WERI-Rb-1 (cell line): ENCODE measurements at regions not wholly inside any gene's neighbourhood (a gene's known extent, or its start where the extent isn't known, plus 50 kb on each side); places are given as distances from the start of the nearest gene placed in this dataset.

ENCODE experiments used
- DNase-seq: peaks from one replicate; pipeline ENCODE4 v3.0.0-alpha.2; 2020
- H3K27ac ChIP-seq: fragments of 250-450 bp; sonication (Bioruptor Pico); 2 replicates; pipeline ENCODE4 v1.5.1; 2020; ENCODE audit warnings: mild to moderate bottlenecking, moderate library complexity
- H3K27me3 ChIP-seq: fragments of 250-450 bp; sonication (Bioruptor Pico); 2 replicates; pipeline ENCODE4 v1.5.1; 2021; ENCODE audit warnings: mild to moderate bottlenecking, low read depth, moderate library complexity; ENCODE audit not compliant: insufficient read depth, severe bottlenecking
- H3K36me3 ChIP-seq: fragments of 250-450 bp; sonication (Bioruptor Pico); 2 replicates; pipeline ENCODE4 v1.5.1; 2020; ENCODE audit warnings: mild to moderate bottlenecking, moderate library complexity
- H3K4me3 ChIP-seq: 2 replicates; pipeline ENCODE4 v1.5.1; 2011; ENCODE audit warnings: low read depth, mild to moderate bottlenecking, control low read depth, low read length
- H3K9me3 ChIP-seq: fragments of 250-450 bp; sonication (Bioruptor Pico); 2 replicates; pipeline ENCODE4 v1.5.1; 2021; ENCODE audit warnings: mild to moderate bottlenecking, moderate library complexity; ENCODE audit not compliant: severe bottlenecking
- TF ChIP-seq, protein P1 (sequence below): IDR thresholded peaks from 2 replicates; pipeline ENCODE4 v1.5.1; 2011; ENCODE audit warnings: low read depth, mild to moderate bottlenecking, control low read depth, inconsistent platforms, low read length

DNA sequence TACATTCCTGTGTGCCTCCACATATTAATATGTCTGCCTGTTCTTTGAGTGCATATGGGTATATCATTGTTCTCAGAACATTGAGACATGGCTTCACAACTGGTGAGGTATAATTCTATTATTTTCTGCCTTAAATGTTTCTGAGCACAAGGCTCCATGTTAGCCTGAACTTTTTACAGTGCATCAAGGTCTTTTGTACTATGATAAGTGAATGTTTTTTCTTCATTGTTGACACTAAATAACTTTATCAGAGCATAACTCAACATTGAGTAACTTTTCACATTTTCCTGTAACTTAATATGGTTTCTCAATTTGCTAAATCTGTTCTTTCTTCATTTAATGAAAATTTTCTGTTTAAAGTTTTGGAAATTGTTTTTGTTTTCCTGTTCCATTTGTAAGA lies 262.9 kb downstream of the HNMT start:
- no peak overlapping the region for H3K4me3 ChIP-seq
- TF ChIP-seq, protein P1, sequence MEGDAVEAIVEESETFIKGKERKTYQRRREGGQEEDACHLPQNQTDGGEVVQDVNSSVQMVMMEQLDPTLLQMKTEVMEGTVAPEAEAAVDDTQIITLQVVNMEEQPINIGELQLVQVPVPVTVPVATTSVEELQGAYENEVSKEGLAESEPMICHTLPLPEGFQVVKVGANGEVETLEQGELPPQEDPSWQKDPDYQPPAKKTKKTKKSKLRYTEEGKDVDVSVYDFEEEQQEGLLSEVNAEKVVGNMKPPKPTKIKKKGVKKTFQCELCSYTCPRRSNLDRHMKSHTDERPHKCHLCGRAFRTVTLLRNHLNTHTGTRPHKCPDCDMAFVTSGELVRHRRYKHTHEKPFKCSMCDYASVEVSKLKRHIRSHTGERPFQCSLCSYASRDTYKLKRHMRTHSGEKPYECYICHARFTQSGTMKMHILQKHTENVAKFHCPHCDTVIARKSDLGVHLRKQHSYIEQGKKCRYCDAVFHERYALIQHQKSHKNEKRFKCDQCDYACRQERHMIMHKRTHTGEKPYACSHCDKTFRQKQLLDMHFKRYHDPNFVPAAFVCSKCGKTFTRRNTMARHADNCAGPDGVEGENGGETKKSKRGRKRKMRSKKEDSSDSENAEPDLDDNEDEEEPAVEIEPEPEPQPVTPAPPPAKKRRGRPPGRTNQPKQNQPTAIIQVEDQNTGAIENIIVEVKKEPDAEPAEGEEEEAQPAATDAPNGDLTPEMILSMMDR: no peak
- no peak overlapping the region for H3K27ac ChIP-seq
- no peak for DNase-seq
- no peaks in the 10 kb centered on the region for H3K9me3 ChIP-seq
- H3K36me3 ChIP-seq: no peaks in the 10 kb centered on the region
- H3K27me3 ChIP-seq: no peaks in the 10 kb centered on the region

DNA sequence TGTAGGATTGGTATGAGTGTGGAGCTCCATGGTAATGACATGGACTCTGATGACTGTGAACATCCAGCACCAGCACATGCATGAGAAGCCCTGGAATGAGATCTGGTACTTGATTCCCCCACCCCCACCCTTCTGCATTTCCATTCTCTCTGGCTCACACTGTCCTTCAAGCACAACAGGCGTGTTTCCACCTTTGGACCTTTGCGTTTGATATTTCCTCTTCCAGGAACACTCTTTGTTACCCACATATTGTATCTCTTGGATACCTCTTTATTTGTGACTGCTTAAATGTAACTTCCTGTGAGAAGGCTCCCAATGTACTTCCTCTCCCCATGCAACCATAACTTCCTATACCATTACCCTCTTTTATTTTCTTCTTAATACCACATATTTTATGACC lies 263.8 kb downstream of the HNMT start:
- H3K36me3 ChIP-seq: no peaks in the 10 kb centered on the region
- no peaks in the 10 kb centered on the region for H3K9me3 ChIP-seq
- no peak for DNase-seq
- TF ChIP-seq, protein P1: no peak
- H3K27ac ChIP-seq: no peak overlapping the region
- H3K4me3 ChIP-seq: no peak overlapping the region
- no peaks in the 10 kb centered on the region for H3K27me3 ChIP-seq

DNA sequence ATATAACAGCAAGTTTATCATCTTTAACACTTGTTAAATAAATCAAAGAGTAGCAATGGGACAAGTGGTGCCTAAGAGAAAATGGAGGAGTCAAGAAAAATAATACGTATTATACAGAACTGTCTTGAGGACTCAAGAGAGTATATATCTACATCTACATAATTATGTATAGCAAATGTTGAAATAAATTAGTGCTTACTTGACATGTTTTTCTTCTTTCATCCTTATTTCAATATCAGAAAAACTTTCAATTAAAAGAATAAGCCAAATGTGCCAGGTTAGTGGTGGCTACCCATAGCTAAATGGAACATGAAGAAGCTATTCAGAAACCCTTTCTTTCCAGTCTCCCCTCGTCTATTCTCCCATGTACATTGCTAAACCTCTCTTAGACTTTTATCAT lies 267.3 kb upstream of the SPOPL start:
- TF ChIP-seq, protein P1: no peak
- Histone ChIP-seq H3K27ac (no peak overlapping the region), H3K4me3 (no peak overlapping the region), H3K9me3 (no peaks in the 10 kb centered on the region), H3K36me3 (no peaks in the 10 kb centered on the region), H3K27me3 (no peaks in the 10 kb centered on the region)
- DNase-seq: no peak

DNA sequence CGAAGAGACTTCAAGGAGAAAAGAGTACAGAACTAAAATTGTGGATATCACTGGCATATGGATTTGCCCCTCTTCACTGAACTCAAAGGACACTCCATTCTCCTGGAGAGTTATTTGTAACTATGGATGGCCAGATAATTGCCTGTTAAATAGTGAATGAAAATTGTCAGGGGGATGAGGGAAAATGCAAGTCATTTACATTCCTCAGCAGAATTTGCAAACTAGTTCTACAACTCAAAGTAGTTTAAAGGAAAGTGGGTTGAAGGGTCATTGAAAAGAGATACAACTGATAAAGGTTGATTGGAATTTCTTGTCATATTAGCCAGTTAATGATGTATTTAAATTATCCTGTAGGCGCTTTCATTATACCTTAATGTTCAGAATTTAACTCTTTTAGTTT lies 266.5 kb upstream of the SPOPL start:
- Histone ChIP-seq H3K9me3 (no peaks in the 10 kb centered on the region), H3K27me3 (no peaks in the 10 kb centered on the region), H3K4me3 (no peak overlapping the region), H3K36me3 (no peaks in the 10 kb centered on the region), H3K27ac (no peak overlapping the region)
- no peak for DNase-seq
- TF ChIP-seq, protein P1: no peak

DNA sequence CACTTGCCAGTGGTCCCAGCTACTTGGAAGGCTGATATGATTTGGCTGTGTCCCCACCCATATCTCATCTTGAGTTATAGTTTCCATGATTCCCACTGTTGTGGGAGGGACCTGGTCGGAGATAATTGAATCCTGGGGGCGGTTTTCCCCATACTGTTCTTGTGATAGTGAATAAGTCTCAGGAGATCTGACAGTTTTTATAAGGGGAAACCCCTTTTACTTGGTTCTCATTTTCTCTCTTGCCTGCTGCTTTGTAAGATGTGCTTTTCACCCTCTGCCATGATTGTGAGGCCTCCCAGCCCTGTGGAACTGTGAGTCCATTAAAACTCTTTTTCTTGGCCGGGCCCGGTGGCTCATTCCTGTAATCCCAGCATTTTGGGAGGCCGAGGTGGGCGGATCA lies 265.4 kb upstream of the SPOPL start:
- no peaks in the 10 kb centered on the region for H3K27me3 ChIP-seq
- TF ChIP-seq, protein P1: no peak
- H3K27ac ChIP-seq: no peak overlapping the region
- DNase-seq: no peak
- no peaks in the 10 kb centered on the region for H3K36me3 ChIP-seq
- H3K4me3 ChIP-seq: no peak overlapping the region
- H3K9me3 ChIP-seq: no peaks in the 10 kb centered on the region

DNA sequence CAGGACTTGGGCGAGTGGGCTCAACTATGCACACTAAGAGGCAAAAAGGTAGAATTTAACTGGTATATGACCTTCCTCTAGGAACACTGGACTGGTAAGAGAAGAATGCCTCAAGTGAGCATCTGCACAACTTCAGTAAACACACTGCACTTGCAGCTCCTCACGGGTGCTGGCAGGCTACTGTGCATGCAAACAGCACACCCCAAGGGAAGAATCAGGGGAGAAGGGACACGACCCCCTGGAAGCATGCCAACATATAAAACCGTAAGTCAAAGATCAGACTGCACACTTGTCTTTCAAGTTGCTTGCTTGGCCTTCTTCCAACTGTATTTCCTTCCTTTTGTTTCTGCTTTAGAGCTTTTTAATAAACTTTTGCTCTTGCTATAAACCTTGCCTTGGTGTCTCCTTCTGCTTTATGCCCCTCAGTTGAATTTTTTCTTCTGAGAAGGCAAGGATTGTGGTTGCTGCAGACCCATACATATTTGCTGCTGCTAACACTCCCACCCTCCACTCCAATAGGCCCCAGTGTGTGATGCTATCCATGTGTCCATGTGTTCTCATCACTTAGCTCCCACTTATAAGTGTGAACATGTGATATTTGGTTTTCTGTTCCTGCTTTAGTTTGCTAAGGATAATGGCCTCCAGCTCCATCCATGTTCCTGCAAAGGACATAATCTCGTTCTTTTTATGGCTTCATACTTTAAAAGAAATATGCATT lies 263.7 kb upstream of the SPOPL start:
- H3K4me3 ChIP-seq: no peak overlapping the region
- no peaks in the 10 kb centered on the region for H3K36me3 ChIP-seq
- TF ChIP-seq, protein P1: no peak
- no peaks in the 10 kb centered on the region for H3K27me3 ChIP-seq
- H3K27ac ChIP-seq: no peak overlapping the region
- H3K9me3 ChIP-seq: no peaks in the 10 kb centered on the region
- no peak for DNase-seq
